ENCODE measurements at regions not wholly inside any gene's neighbourhood (a gene's known extent, or its start where the extent isn't known, plus 50 kb on each side); places are given as distances from the start of the nearest gene placed in this dataset.

DNA sequence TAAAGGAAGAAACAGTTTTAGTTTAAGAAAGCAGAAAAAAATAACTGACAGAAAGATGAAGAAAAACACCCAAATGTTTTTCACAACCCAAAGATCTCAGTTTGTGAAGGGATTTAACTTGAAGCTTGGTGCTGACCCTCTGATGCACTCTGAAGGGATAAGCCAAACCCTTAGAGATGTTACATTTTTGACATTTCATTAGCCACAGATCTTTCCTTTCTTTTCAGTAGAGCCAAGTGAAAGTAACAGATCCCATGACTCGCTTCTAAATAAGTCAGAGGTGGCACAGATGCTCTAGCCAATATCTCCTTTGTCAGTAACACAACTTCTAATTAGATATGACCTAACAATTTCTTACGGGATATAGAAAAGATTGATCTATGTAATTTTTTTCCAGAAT is 394.5 kb upstream of the EDIL3 start:
- H3K27me3 Mint-ChIP-seq (ENCODE audit: low read depth, unreplicated experiment): peaks cover 6% of the 10 kb centered on the region
- TF ChIP-seq CTCF (IDR thresholded peaks at IDR 0.05; ENCODE audit: insufficient read depth, low read depth, low read length): no peak
- no peak for TF ChIP-seq EZH2 (IDR thresholded peaks at IDR 0.05; ENCODE audit: insufficient read depth, low read length)
- H2AFZ ChIP-seq (ENCODE audit: low read depth, low read length): no peak overlapping the region
- no peaks in the 10 kb centered on the region for H3K27me3 ChIP-seq (ENCODE audit: insufficient read depth, low read length)
- DNase-seq (ENCODE audit: low read depth) (peak; percentile 53), FAIRE-seq (no peak)
- H3K4me1 Mint-ChIP-seq (ENCODE audit: low read depth, unreplicated experiment): peaks cover 9% of the 10 kb centered on the region
- no peaks in the 10 kb centered on the region for H3K79me2 ChIP-seq (ENCODE audit: insufficient read depth, low read length)
- no peaks in the 10 kb centered on the region for H3K4me1 ChIP-seq (ENCODE audit: insufficient read depth, low read length)
- no peak overlapping the region for H3K4me3 ChIP-seq (ENCODE audit: insufficient read depth, low read depth, low read length)
- H3K36me3 ChIP-seq (ENCODE audit: insufficient read depth, low read length): no peaks in the 10 kb centered on the region
- no peak overlapping the region for H3K4me2 ChIP-seq (ENCODE audit: low read length)
- no peaks in the 10 kb centered on the region for H3K9me3 Mint-ChIP-seq (ENCODE audit: unreplicated experiment)
- no peaks in the 10 kb centered on the region for H3K36me3 Mint-ChIP-seq (ENCODE audit: low read depth, unreplicated experiment)
- H3K9ac ChIP-seq (ENCODE audit: low read length): no peak overlapping the region
- H3K27ac Mint-ChIP-seq (ENCODE audit: unreplicated experiment): no peak overlapping the region
- no peaks in the 10 kb centered on the region for H3K9me3 ChIP-seq (ENCODE audit: insufficient read depth, low read depth, low read length)
- H3K27ac ChIP-seq (ENCODE audit: low read depth, low read length): no peak overlapping the region
- no peaks in the 10 kb centered on the region for H4K20me1 ChIP-seq (ENCODE audit: insufficient read depth, low read length)
- no peak overlapping the region for H3K4me3 Mint-ChIP-seq (ENCODE audit: unreplicated experiment)

DNA sequence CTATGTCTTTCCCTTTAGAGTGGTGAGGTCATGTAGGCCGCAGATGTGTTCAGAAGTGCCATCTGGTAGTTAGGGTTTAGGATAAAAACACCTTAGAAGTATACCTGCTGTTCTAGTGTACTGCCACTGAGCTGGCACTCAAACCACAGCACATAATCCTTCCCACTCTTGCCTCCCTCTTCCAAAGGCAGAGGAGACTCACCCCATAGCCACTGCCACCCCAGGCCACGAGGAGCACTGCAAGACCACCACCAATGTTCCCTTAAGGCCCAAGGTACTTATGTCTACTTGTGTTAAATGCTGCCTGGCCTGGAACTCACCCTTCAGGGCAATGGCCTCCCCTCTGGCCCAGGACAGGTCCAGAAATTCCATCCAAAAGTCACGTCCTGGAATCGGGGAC is 379.5 kb upstream of the EDIL3 start:
- Histone ChIP-seq H3K27ac (ENCODE audit: low read depth, low read length) (no peak overlapping the region), H3K27me3 (ENCODE audit: insufficient read depth, low read length) (no peaks in the 10 kb centered on the region), H3K9me3 (ENCODE audit: insufficient read depth, low read depth, low read length) (no peaks in the 10 kb centered on the region), H3K36me3 (ENCODE audit: insufficient read depth, low read length) (no peaks in the 10 kb centered on the region), H4K20me1 (ENCODE audit: insufficient read depth, low read length) (no peaks in the 10 kb centered on the region), H3K79me2 (ENCODE audit: insufficient read depth, low read length) (no peaks in the 10 kb centered on the region), H3K4me3 (ENCODE audit: insufficient read depth, low read depth, low read length) (no peak overlapping the region), H3K9ac (ENCODE audit: low read length) (no peak overlapping the region), H3K4me1 (ENCODE audit: insufficient read depth, low read length) (no peaks in the 10 kb centered on the region), H2AFZ (ENCODE audit: low read depth, low read length) (no peak overlapping the region), H3K4me2 (ENCODE audit: low read length) (no peak overlapping the region)
- Mint-ChIP-seq H3K4me3 (ENCODE audit: unreplicated experiment) (no peak overlapping the region), H3K4me1 (ENCODE audit: low read depth, unreplicated experiment) (peaks cover 6% of the 10 kb centered on the region), H3K27ac (ENCODE audit: unreplicated experiment) (no peak overlapping the region), H3K9me3 (ENCODE audit: unreplicated experiment) (no peaks in the 10 kb centered on the region), H3K36me3 (ENCODE audit: low read depth, unreplicated experiment) (no peaks in the 10 kb centered on the region), H3K27me3 (ENCODE audit: low read depth, unreplicated experiment) (no peaks in the 10 kb centered on the region)
- TF ChIP-seq CTCF (IDR thresholded peaks at IDR 0.05; ENCODE audit: insufficient read depth, low read depth, low read length): no peak
- TF ChIP-seq EZH2 (IDR thresholded peaks at IDR 0.05; ENCODE audit: insufficient read depth, low read length): no peak
- no peak for DNase-seq (ENCODE audit: low read depth)
- no peak for FAIRE-seq

- Histone ChIP-seq H3K36me3 (ENCODE audit: insufficient read depth, low read length) (no peaks in the 10 kb centered on the region), H2AFZ (ENCODE audit: low read depth, low read length) (no peak overlapping the region), H3K79me2 (ENCODE audit: insufficient read depth, low read length) (no peaks in the 10 kb centered on the region), H3K27ac (ENCODE audit: low read depth, low read length) (no peak overlapping the region), H3K4me1 (ENCODE audit: insufficient read depth, low read length) (no peaks in the 10 kb centered on the region), H4K20me1 (ENCODE audit: insufficient read depth, low read length) (no peaks in the 10 kb centered on the region), H3K4me2 (ENCODE audit: low read length) (no peak overlapping the region), H3K9me3 (ENCODE audit: insufficient read depth, low read depth, low read length) (no peaks in the 10 kb centered on the region), H3K4me3 (ENCODE audit: insufficient read depth, low read depth, low read length) (no peak overlapping the region), H3K9ac (ENCODE audit: low read length) (no peak overlapping the region), H3K27me3 (ENCODE audit: insufficient read depth, low read length) (no peaks in the 10 kb centered on the region)
- FAIRE-seq (no peak), DNase-seq (ENCODE audit: low read depth) (no peak)
- no peak overlapping the region for H3K27ac Mint-ChIP-seq (ENCODE audit: unreplicated experiment)
- TF ChIP-seq CTCF (IDR thresholded peaks at IDR 0.05; ENCODE audit: insufficient read depth, low read depth, low read length) (no peak), EZH2 (IDR thresholded peaks at IDR 0.05; ENCODE audit: insufficient read depth, low read length) (no peak)
- H3K4me3 Mint-ChIP-seq (ENCODE audit: unreplicated experiment): no peak overlapping the region
- H3K36me3 Mint-ChIP-seq (ENCODE audit: low read depth, unreplicated experiment): no peaks in the 10 kb centered on the region
- H3K4me1 Mint-ChIP-seq (ENCODE audit: low read depth, unreplicated experiment): no peaks in the 10 kb centered on the region
- H3K27me3 Mint-ChIP-seq (ENCODE audit: low read depth, unreplicated experiment): peaks cover under 1% of the 10 kb centered on the region
- no peaks in the 10 kb centered on the region for H3K9me3 Mint-ChIP-seq (ENCODE audit: unreplicated experiment)
These were observed 373.3 kb upstream of the EDIL3 start for GRCh38 chr5:84758008-84758407.
